ENCODE measurements at regions not wholly inside any gene's neighbourhood (a gene's known extent, or its start where the extent isn't known, plus 50 kb on each side); places are given as distances from the start of the nearest gene placed in this dataset.

DNA sequence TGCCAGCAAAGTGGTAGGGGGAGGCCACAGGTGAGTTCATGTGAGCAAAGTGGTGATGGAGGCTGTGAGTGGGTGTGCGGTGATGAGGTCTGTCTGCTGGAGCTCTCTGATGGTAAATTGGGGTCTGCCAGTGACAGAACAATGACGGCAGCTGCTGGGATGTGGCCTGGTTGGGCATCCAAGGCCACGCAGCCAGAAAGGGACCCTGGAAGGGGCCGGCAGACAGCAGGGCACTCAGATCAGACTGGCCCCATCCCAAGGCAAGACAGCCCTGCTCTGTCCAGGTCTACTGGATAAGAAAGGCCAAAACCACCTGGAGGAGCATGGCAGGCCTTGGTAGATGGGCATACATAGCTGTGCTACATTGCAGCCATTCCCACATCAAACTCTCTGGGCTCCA is 412.9 kb upstream of the RGMB start:
- CTCF ChIA-PET = no interaction called here
- Histone ChIP-seq H3K27me3 (replicated peaks in 2 of 5; ENCODE audit: control insufficient read depth in 4 of 5, insufficient read depth in 5 of 5, low read length in 4 of 5) (no peaks in the 10 kb centered on the region), H3K9me3 (ENCODE audit: control extremely low read depth in 1 of 5, control insufficient read depth in 4 of 5, insufficient read depth in 2 of 5, low read depth in 1 of 5, low read length in 4 of 5) (peaks cover 0 to 3% (median 3%) of the 10 kb centered on the region in 5 experiments), H3K36me3 (ENCODE audit: control insufficient read depth in 4 of 4, insufficient read depth in 4 of 4, low read length in 3 of 4) (no peaks in the 10 kb centered on the region), H3K4me1 (ENCODE audit: control extremely low read depth in 1 of 4, control insufficient read depth in 4 of 4, insufficient read depth in 4 of 4, low read length in 3 of 4) (no peaks in the 10 kb centered on the region), H3K27ac (ENCODE audit: insufficient read depth in 1 of 2, low read depth in 1 of 2, low read length in 2 of 2, poor library complexity in 1 of 2, severe bottlenecking in 2 of 2) (no peak overlapping the region), H3K4me3 (ENCODE audit: control insufficient read depth in 1 of 7, extremely low read depth in 1 of 7, insufficient read depth in 4 of 7, low read depth in 2 of 7, low read length in 6 of 7) (no peak overlapping the region)
- DNase-seq = no peak
- 98% methylated on average over 4 of the region's 4 CpGs for WGBS (ENCODE audit: insufficient coverage)
- POLR2A ChIA-PET = no interaction called here

DNA sequence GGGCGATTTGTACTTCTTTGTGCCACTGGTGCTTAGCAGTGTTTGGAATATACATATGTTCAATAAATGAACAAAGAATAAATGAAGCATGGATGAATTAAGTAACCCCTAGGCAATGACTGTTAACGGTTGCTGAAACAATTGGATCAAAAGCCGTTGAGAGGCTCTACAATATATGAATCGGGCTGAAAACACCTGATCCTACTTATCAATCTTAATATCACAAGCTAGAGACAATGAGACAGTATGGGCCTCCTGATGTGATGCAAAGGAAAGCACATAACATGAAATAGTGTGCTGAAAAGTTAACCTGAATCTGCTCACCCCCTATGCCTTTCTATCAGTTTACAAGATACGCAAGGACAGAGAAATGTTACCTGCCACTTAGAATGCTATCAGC is 410.3 kb upstream of the RGMB start:
- ChIA-PET CTCF (no interaction called here), POLR2A (no interaction called here)
- no peaks in the 10 kb centered on the region for H3K4me1 ChIP-seq (ENCODE audit: control extremely low read depth in 1 of 4, control insufficient read depth in 4 of 4, insufficient read depth in 4 of 4, low read length in 3 of 4)
- no peaks in the 10 kb centered on the region for H3K27me3 ChIP-seq (replicated peaks in 2 of 5; ENCODE audit: control insufficient read depth in 4 of 5, insufficient read depth in 5 of 5, low read length in 4 of 5)
- WGBS (ENCODE audit: insufficient coverage) = 100% methylated on average over 1 of the region's 5 CpGs
- H3K36me3 ChIP-seq (ENCODE audit: control insufficient read depth in 4 of 4, insufficient read depth in 4 of 4, low read length in 3 of 4) = no peaks in the 10 kb centered on the region
- DNase-seq = no peak
- no peak overlapping the region for H3K4me3 ChIP-seq (ENCODE audit: control insufficient read depth in 1 of 7, extremely low read depth in 1 of 7, insufficient read depth in 4 of 7, low read depth in 2 of 7, low read length in 6 of 7)
- no peak overlapping the region for H3K27ac ChIP-seq (ENCODE audit: insufficient read depth in 1 of 2, low read depth in 1 of 2, low read length in 2 of 2, poor library complexity in 1 of 2, severe bottlenecking in 2 of 2)
- H3K9me3 ChIP-seq (ENCODE audit: control extremely low read depth in 1 of 5, control insufficient read depth in 4 of 5, insufficient read depth in 2 of 5, low read depth in 1 of 5, low read length in 4 of 5) = peaks cover 0 to 3% (median 3%) of the 10 kb centered on the region in 5 experiments

DNA sequence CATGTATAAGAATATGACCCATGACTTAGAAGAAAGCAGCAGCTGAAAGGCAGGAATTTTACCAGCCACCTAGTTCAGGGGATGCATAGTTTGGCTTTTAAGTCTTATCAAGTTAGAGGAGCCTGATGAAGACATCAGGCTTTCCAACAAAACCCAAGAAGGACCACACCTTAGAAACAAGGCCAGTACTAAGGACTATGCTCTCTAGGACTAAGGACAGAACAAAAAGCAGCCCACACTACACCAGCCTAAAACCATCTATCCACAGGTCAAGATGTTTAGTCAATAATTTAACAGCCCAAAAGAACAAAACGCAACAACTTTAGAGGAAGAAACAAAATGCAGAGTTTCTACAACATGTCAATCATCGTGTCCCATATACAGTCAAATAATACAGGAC is 408.9 kb upstream of the RGMB start:
- no peak for DNase-seq
- POLR2A ChIA-PET = no interaction called here
- no peak overlapping the region for H3K4me3 ChIP-seq (ENCODE audit: control insufficient read depth in 1 of 7, extremely low read depth in 1 of 7, insufficient read depth in 4 of 7, low read depth in 2 of 7, low read length in 6 of 7)
- H3K9me3 ChIP-seq (ENCODE audit: control extremely low read depth in 1 of 5, control insufficient read depth in 4 of 5, insufficient read depth in 2 of 5, low read depth in 1 of 5, low read length in 4 of 5) = peaks cover 0 to 3% (median 3%) of the 10 kb centered on the region in 5 experiments
- no peak overlapping the region for H3K27ac ChIP-seq (ENCODE audit: insufficient read depth in 1 of 2, low read depth in 1 of 2, low read length in 2 of 2, poor library complexity in 1 of 2, severe bottlenecking in 2 of 2)
- H3K4me1 ChIP-seq (ENCODE audit: control extremely low read depth in 1 of 4, control insufficient read depth in 4 of 4, insufficient read depth in 4 of 4, low read length in 3 of 4) = no peaks in the 10 kb centered on the region
- CTCF ChIA-PET = interaction anchor here (0.6 kb wide), 1 partner anchor 1517 kb away, joined by 3 read pairs; no protein-coding TSS in a partner anchor
- no peaks in the 10 kb centered on the region for H3K27me3 ChIP-seq (replicated peaks in 2 of 5; ENCODE audit: control insufficient read depth in 4 of 5, insufficient read depth in 5 of 5, low read length in 4 of 5)
- 100% methylated on average over 2 of the region's 2 CpGs for WGBS (ENCODE audit: insufficient coverage)
- no peaks in the 10 kb centered on the region for H3K36me3 ChIP-seq (ENCODE audit: control insufficient read depth in 4 of 4, insufficient read depth in 4 of 4, low read length in 3 of 4)

- H3K4me1 ChIP-seq (ENCODE audit: control extremely low read depth in 1 of 4, control insufficient read depth in 4 of 4, insufficient read depth in 4 of 4, low read length in 3 of 4) = no peaks in the 10 kb centered on the region
- DNase-seq = no peak
- CTCF ChIA-PET = interaction anchor here (0.6 kb wide), 1 partner anchor 1516 kb away, joined by 3 read pairs; no protein-coding TSS in a partner anchor
- H3K27me3 ChIP-seq (replicated peaks in 2 of 5; ENCODE audit: control insufficient read depth in 4 of 5, insufficient read depth in 5 of 5, low read length in 4 of 5) = no peaks in the 10 kb centered on the region
- POLR2A ChIA-PET = no interaction called here
- H3K4me3 ChIP-seq (ENCODE audit: control insufficient read depth in 1 of 7, extremely low read depth in 1 of 7, insufficient read depth in 4 of 7, low read depth in 2 of 7, low read length in 6 of 7) = no peak overlapping the region
- no peaks in the 10 kb centered on the region for H3K36me3 ChIP-seq (ENCODE audit: control insufficient read depth in 4 of 4, insufficient read depth in 4 of 4, low read length in 3 of 4)
- H3K9me3 ChIP-seq (ENCODE audit: control extremely low read depth in 1 of 5, control insufficient read depth in 4 of 5, insufficient read depth in 2 of 5, low read depth in 1 of 5, low read length in 4 of 5) = peaks cover 0 to 3% (median 3%) of the 10 kb centered on the region in 5 experiments
- no peak overlapping the region for H3K27ac ChIP-seq (ENCODE audit: insufficient read depth in 1 of 2, low read depth in 1 of 2, low read length in 2 of 2, poor library complexity in 1 of 2, severe bottlenecking in 2 of 2)
- no CpG with 5 or more reads among the region's 2 CpGs for WGBS (ENCODE audit: insufficient coverage)
These were observed 408.3 kb upstream of the RGMB start for GRCh38 chr5:98365126-98365525.

- H3K27ac ChIP-seq (ENCODE audit: insufficient read depth in 1 of 2, low read depth in 1 of 2, low read length in 2 of 2, poor library complexity in 1 of 2, severe bottlenecking in 2 of 2) = no peak overlapping the region
- no peaks in the 10 kb centered on the region for H3K27me3 ChIP-seq (replicated peaks in 2 of 5; ENCODE audit: control insufficient read depth in 4 of 5, insufficient read depth in 5 of 5, low read length in 4 of 5)
- no peak overlapping the region for H3K4me3 ChIP-seq (ENCODE audit: control insufficient read depth in 1 of 7, extremely low read depth in 1 of 7, insufficient read depth in 4 of 7, low read depth in 2 of 7, low read length in 6 of 7)
- H3K4me1 ChIP-seq (ENCODE audit: control extremely low read depth in 1 of 4, control insufficient read depth in 4 of 4, insufficient read depth in 4 of 4, low read length in 3 of 4) = no peaks in the 10 kb centered on the region
- CTCF ChIA-PET = no interaction called here
- no peak for DNase-seq
- H3K9me3 ChIP-seq (ENCODE audit: control extremely low read depth in 1 of 5, control insufficient read depth in 4 of 5, insufficient read depth in 2 of 5, low read depth in 1 of 5, low read length in 4 of 5) = no peaks in the 10 kb centered on the region
- WGBS (ENCODE audit: insufficient coverage) = 83% methylated on average over 1 of the region's 1 CpG
- H3K36me3 ChIP-seq (ENCODE audit: control insufficient read depth in 4 of 4, insufficient read depth in 4 of 4, low read length in 3 of 4) = no peaks in the 10 kb centered on the region
- POLR2A ChIA-PET = no interaction called here
These were observed 405.3 kb upstream of the RGMB start for GRCh38 chr5:98368141-98368540.

DNA sequence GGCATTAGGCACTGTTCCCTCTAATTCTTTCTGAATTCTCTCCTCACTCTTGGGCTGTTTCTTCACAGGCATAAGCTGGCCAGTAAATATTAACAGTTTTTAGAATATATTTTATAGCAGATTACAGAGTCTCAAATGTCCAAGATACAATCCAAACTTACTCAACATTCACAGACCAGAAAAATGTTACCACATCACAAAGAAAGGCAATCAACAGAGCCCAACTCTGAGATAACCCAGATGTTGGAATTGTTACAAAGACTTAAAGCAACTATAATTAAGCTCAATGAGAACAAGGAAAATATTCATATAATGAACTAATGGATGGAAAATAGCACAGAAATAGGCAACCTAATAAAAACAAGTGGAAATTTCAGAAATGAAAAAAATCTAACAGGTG is 401.1 kb upstream of the RGMB start:
- no peaks in the 10 kb centered on the region for H3K4me1 ChIP-seq (ENCODE audit: control extremely low read depth in 1 of 4, control insufficient read depth in 4 of 4, insufficient read depth in 4 of 4, low read length in 3 of 4)
- H3K27me3 ChIP-seq (replicated peaks in 2 of 5; ENCODE audit: control insufficient read depth in 4 of 5, insufficient read depth in 5 of 5, low read length in 4 of 5) = no peaks in the 10 kb centered on the region
- DNase-seq = no peak
- no peak overlapping the region for H3K4me3 ChIP-seq (ENCODE audit: control insufficient read depth in 1 of 7, extremely low read depth in 1 of 7, insufficient read depth in 4 of 7, low read depth in 2 of 7, low read length in 6 of 7)
- H3K36me3 ChIP-seq (ENCODE audit: control insufficient read depth in 4 of 4, insufficient read depth in 4 of 4, low read length in 3 of 4) = no peaks in the 10 kb centered on the region
- ChIA-PET POLR2A (no interaction called here), CTCF (no interaction called here)
- H3K9me3 ChIP-seq (ENCODE audit: control extremely low read depth in 1 of 5, control insufficient read depth in 4 of 5, insufficient read depth in 2 of 5, low read depth in 1 of 5, low read length in 4 of 5) = no peaks in the 10 kb centered on the region
- no peak overlapping the region for H3K27ac ChIP-seq (ENCODE audit: insufficient read depth in 1 of 2, low read depth in 1 of 2, low read length in 2 of 2, poor library complexity in 1 of 2, severe bottlenecking in 2 of 2)

- no peaks in the 10 kb centered on the region for H3K27me3 ChIP-seq (replicated peaks in 2 of 5; ENCODE audit: control insufficient read depth in 4 of 5, insufficient read depth in 5 of 5, low read length in 4 of 5)
- 91% methylated on average over 23 of the region's 31 CpGs for WGBS (ENCODE audit: insufficient coverage)
These were observed 381.4 kb upstream of the RGMB start for GRCh38 chr5:98391921-98392625.

More at GRCh38 chr5:98391921-98392625, 381.4 kb upstream of the RGMB start:
- Histone ChIP-seq H3K9me3 (ENCODE audit: control extremely low read depth in 1 of 5, control insufficient read depth in 4 of 5, insufficient read depth in 2 of 5, low read depth in 1 of 5, low read length in 4 of 5) (no peaks in the 10 kb centered on the region), H3K36me3 (ENCODE audit: control insufficient read depth in 4 of 4, insufficient read depth in 4 of 4, low read length in 3 of 4) (no peaks in the 10 kb centered on the region), H3K4me1 (ENCODE audit: control extremely low read depth in 1 of 4, control insufficient read depth in 4 of 4, insufficient read depth in 4 of 4, low read length in 3 of 4) (no peaks in the 10 kb centered on the region), H3K4me3 (ENCODE audit: control insufficient read depth in 1 of 7, extremely low read depth in 1 of 7, insufficient read depth in 4 of 7, low read depth in 2 of 7, low read length in 6 of 7) (no peak overlapping the region), H3K27ac (ENCODE audit: insufficient read depth in 1 of 2, low read depth in 1 of 2, low read length in 2 of 2, poor library complexity in 1 of 2, severe bottlenecking in 2 of 2) (no peak overlapping the region)
- no peak for DNase-seq
- POLR2A ChIA-PET = no interaction called here
- CTCF ChIA-PET = interaction anchor here (1.3 kb wide), 1 partner anchor 8 kb away, joined by 3 read pairs; no protein-coding TSS in a partner anchor

Measured in common myeloid progenitor, CD34-positive (primary cell).